HEK293 (cell line): ENCODE measurements at regions not wholly inside any gene's neighbourhood (a gene's known extent, or its start where the extent isn't known, plus 50 kb on each side); places are given as distances from the start of the nearest gene placed in this dataset.

Experiments used
- CTCF ChIA-PET: fragments of 350-600 bp; formaldehyde crosslinking; extraction: SDS; loops from one replicate; lab custom pipeline; 2021; ENCODE audit warnings: antibody characterized with exemption; lab: Yijun Ruan, JAX
- POLR2A ChIA-PET: fragments of 300-600 bp; formaldehyde crosslinking; extraction: SDS; loops from one replicate; lab custom pipeline; 2020; ENCODE audit warnings: antibody characterized with exemption, inconsistent platforms; lab: Yijun Ruan, JAX
- H3K27ac ChIP-seq: fragments of 200-500 bp; sonication (Bioruptor generic); 2 replicates; pipeline ENCODE4 v1.5.1; 2014; ENCODE audit warnings: low read depth, low read length, control low read depth, inconsistent platforms; ENCODE audit errors: extremely low read depth
- H3K36me3 ChIP-seq, 2 experiments: fragments of 200-500 bp in 1 of 2; sonication (Bioruptor generic) in 1 of 2; 1 replicate in 1 of 2; 2 replicates in 1 of 2; pipeline ENCODE4 v1.5.1; 2014 to 2017; ENCODE audit warnings: inconsistent platforms in 2 of 2, low read length in 2 of 2; ENCODE audit not compliant: control insufficient read depth in 2 of 2, insufficient read depth in 1 of 2
- H3K4me1 ChIP-seq: fragments of 200-500 bp; sonication (Bioruptor generic); 2 replicates; pipeline ENCODE4 v1.5.1; 2014; ENCODE audit warnings: mild to moderate bottlenecking, low read length, inconsistent platforms; ENCODE audit not compliant: control insufficient read depth, insufficient read depth
- H3K4me3 ChIP-seq: 2 replicates; pipeline ENCODE4 v1.5.1; 2011; ENCODE audit warnings: low read depth, mild to moderate bottlenecking, control low read depth, low read length, moderate library complexity
- H3K9me3 ChIP-seq: fragments of 200-500 bp; sonication (Bioruptor generic); 2 replicates; pipeline ENCODE4 v1.5.1; 2014; ENCODE audit warnings: low read depth, low read length, inconsistent platforms; ENCODE audit not compliant: control insufficient read depth, insufficient read depth
- PRDM1 ChIP-seq: fragments of 450-650 bp; formaldehyde crosslinking; IDR thresholded peaks from 2 replicates; pipeline ENCODE4; 2016; ENCODE audit warnings: missing biosample characterization, missing genetic modification characterization
- SALL2 ChIP-seq: fragments of 450-650 bp; formaldehyde crosslinking; IDR thresholded peaks from 2 replicates; pipeline ENCODE4 v1.5.0; 2017; ENCODE audit warnings: missing biosample characterization, mild to moderate bottlenecking, missing genetic modification characterization, borderline replicate concordance
- SCRT1 ChIP-seq: fragments of 450-650 bp; formaldehyde crosslinking; IDR thresholded peaks from 2 replicates; pipeline ENCODE4 v1.5.1; 2016; ENCODE audit warnings: missing biosample characterization, missing genetic modification characterization, borderline replicate concordance
- WT1 ChIP-seq: fragments of 450-650 bp; formaldehyde crosslinking; IDR thresholded peaks from 2 replicates; pipeline ENCODE4 v1.5.1; 2016; ENCODE audit warnings: missing biosample characterization, missing genetic modification characterization
- ZBTB44 ChIP-seq: fragments of 450-650 bp; IDR thresholded peaks from 2 replicates; pipeline ENCODE4 v1.5.1; 2018; ENCODE audit warnings: missing biosample characterization, mild to moderate bottlenecking, missing genetic modification characterization
- ZNF155 ChIP-seq: fragments of 450-650 bp; formaldehyde crosslinking; IDR thresholded peaks from 2 replicates; pipeline ENCODE4 v1.5.1; 2016; ENCODE audit warnings: missing biosample characterization, missing genetic modification characterization
- ZNF423 ChIP-seq: fragments of 450-650 bp; formaldehyde crosslinking; IDR thresholded peaks from 2 replicates; pipeline ENCODE4 v1.5.1; 2016; ENCODE audit warnings: missing biosample characterization, missing genetic modification characterization
- ZNF433 ChIP-seq: fragments of 450-650 bp; formaldehyde crosslinking; IDR thresholded peaks from 2 replicates; pipeline ENCODE4 v1.5.1; 2016; ENCODE audit warnings: missing biosample characterization, missing genetic modification characterization, low read depth
- ZNF560 ChIP-seq: fragments of 450-650 bp; formaldehyde crosslinking; IDR thresholded peaks from 2 replicates; pipeline ENCODE4 v1.5.1; 2017; ENCODE audit warnings: missing biosample characterization, missing genetic modification characterization, borderline replicate concordance
- ZNF580 ChIP-seq: fragments of 450-650 bp; formaldehyde crosslinking; IDR thresholded peaks from 2 replicates; pipeline ENCODE4 v1.5.1; 2016; ENCODE audit warnings: missing biosample characterization, missing genetic modification characterization
- ZNF654 ChIP-seq: fragments of 450-650 bp; formaldehyde crosslinking; IDR thresholded peaks from 2 replicates; pipeline ENCODE4 v1.5.1; 2016; ENCODE audit warnings: low read depth, missing biosample characterization, missing genetic modification characterization
- ZNF677 ChIP-seq: fragments of 450-650 bp; IDR thresholded peaks from 2 replicates; pipeline ENCODE4 v1.5.0; 2018; ENCODE audit warnings: missing biosample characterization, mild to moderate bottlenecking, missing genetic modification characterization, moderate library complexity
- ZNF76 ChIP-seq: fragments of 450-650 bp; formaldehyde crosslinking; IDR thresholded peaks from 2 replicates; pipeline ENCODE4; 2016; ENCODE audit warnings: low read depth, missing biosample characterization, missing genetic modification characterization, borderline replicate concordance
- TF ChIP-seq, protein P1 (sequence below): fragments of 450-650 bp; formaldehyde crosslinking; IDR thresholded peaks from 2 replicates; pipeline ENCODE4 v1.5.1; 2016; ENCODE audit warnings: missing biosample characterization, missing genetic modification characterization
- TF ChIP-seq, protein P2 (sequence below): fragments of 450-650 bp; IDR thresholded peaks from 2 replicates; pipeline ENCODE4 v1.5.1; 2018; ENCODE audit warnings: missing biosample characterization, missing genetic modification characterization
- TF ChIP-seq, protein P3 (sequence below): fragments of 450-650 bp; formaldehyde crosslinking; IDR thresholded peaks from 2 replicates; pipeline ENCODE4 v1.5.1; 2016; ENCODE audit warnings: missing biosample characterization, missing genetic modification characterization
- TF ChIP-seq, protein P4 (sequence below): fragments of 450-650 bp; formaldehyde crosslinking; conservative IDR thresholded peaks from 2 replicates; pipeline ENCODE4 v1.5.1; 2016; ENCODE audit warnings: low read depth, missing biosample characterization, missing genetic modification characterization
- TF ChIP-seq, protein P5 (sequence below): fragments of 450-650 bp; formaldehyde crosslinking; optimal IDR thresholded peaks from 2 replicates; pipeline ENCODE3; 2016; ENCODE audit warnings: missing biosample characterization, mild to moderate bottlenecking, missing genetic modification characterization

- no peak overlapping the region for H3K4me3 ChIP-seq
- H3K4me1 ChIP-seq = no peaks in the 10 kb centered on the region
- no peak overlapping the region for H3K27ac ChIP-seq
- ChIA-PET CTCF (no interaction called here), POLR2A (no interaction called here)
- H3K9me3 ChIP-seq = no peaks in the 10 kb centered on the region
- TF ChIP-seq PRDM1 (tag by site-specific recombination) = no peak
- no peak for TF ChIP-seq ZNF654
- no peak for TF ChIP-seq WT1
- TF ChIP-seq, protein P1, sequence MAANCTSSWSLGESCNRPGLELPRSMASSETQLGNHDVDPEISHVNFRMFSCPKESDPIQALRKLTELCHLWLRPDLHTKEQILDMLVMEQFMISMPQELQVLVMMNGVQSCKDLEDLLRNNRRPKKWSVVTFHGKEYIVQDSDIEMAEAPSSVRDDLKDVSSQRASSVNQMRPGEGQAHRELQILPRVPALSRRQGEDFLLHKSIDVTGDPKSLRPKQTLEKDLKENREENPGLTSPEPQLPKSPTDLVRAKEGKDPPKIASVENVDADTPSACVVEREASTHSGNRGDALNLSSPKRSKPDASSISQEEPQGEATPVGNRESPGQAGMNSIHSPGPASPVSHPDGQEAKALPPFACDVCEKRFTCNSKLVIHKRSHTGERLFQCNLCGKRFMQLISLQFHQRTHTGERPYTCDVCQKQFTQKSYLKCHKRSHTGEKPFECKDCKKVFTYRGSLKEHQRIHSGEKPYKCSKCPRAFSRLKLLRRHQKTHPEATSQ = no peak
- TF ChIP-seq SALL2 (tag by site-specific recombination) = no peak
- no peak for TF ChIP-seq ZNF560 (tag by site-specific recombination)
- TF ChIP-seq, protein P2, sequence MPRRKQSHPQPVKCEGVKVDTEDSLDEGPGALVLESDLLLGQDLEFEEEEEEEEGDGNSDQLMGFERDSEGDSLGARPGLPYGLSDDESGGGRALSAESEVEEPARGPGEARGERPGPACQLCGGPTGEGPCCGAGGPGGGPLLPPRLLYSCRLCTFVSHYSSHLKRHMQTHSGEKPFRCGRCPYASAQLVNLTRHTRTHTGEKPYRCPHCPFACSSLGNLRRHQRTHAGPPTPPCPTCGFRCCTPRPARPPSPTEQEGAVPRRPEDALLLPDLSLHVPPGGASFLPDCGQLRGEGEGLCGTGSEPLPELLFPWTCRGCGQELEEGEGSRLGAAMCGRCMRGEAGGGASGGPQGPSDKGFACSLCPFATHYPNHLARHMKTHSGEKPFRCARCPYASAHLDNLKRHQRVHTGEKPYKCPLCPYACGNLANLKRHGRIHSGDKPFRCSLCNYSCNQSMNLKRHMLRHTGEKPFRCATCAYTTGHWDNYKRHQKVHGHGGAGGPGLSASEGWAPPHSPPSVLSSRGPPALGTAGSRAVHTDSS = no peak
- no peak for TF ChIP-seq ZNF76 (tag by site-specific recombination)
- TF ChIP-seq, protein P3, sequence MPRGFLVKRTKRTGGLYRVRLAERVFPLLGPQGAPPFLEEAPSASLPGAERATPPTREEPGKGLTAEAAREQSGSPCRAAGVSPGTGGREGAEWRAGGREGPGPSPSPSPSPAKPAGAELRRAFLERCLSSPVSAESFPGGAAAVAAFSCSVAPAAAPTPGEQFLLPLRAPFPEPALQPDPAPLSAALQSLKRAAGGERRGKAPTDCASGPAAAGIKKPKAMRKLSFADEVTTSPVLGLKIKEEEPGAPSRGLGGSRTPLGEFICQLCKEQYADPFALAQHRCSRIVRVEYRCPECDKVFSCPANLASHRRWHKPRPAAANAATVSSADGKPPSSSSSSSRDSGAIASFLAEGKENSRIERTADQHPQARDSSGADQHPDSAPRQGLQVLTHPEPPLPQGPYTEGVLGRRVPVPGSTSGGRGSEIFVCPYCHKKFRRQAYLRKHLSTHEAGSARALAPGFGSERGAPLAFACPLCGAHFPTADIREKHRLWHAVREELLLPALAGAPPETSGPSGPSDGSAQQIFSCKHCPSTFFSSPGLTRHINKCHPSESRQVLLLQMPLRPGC (tag by site-specific recombination) = no peak
- TF ChIP-seq ZNF433 (tag by site-specific recombination) = no peak
- no peak for TF ChIP-seq ZNF423
- no peak for TF ChIP-seq ZBTB44
- no peak for TF ChIP-seq ZNF155 (tag by site-specific recombination)
- TF ChIP-seq ZNF677 (tag by site-specific recombination) = no peak
- TF ChIP-seq, protein P4, sequence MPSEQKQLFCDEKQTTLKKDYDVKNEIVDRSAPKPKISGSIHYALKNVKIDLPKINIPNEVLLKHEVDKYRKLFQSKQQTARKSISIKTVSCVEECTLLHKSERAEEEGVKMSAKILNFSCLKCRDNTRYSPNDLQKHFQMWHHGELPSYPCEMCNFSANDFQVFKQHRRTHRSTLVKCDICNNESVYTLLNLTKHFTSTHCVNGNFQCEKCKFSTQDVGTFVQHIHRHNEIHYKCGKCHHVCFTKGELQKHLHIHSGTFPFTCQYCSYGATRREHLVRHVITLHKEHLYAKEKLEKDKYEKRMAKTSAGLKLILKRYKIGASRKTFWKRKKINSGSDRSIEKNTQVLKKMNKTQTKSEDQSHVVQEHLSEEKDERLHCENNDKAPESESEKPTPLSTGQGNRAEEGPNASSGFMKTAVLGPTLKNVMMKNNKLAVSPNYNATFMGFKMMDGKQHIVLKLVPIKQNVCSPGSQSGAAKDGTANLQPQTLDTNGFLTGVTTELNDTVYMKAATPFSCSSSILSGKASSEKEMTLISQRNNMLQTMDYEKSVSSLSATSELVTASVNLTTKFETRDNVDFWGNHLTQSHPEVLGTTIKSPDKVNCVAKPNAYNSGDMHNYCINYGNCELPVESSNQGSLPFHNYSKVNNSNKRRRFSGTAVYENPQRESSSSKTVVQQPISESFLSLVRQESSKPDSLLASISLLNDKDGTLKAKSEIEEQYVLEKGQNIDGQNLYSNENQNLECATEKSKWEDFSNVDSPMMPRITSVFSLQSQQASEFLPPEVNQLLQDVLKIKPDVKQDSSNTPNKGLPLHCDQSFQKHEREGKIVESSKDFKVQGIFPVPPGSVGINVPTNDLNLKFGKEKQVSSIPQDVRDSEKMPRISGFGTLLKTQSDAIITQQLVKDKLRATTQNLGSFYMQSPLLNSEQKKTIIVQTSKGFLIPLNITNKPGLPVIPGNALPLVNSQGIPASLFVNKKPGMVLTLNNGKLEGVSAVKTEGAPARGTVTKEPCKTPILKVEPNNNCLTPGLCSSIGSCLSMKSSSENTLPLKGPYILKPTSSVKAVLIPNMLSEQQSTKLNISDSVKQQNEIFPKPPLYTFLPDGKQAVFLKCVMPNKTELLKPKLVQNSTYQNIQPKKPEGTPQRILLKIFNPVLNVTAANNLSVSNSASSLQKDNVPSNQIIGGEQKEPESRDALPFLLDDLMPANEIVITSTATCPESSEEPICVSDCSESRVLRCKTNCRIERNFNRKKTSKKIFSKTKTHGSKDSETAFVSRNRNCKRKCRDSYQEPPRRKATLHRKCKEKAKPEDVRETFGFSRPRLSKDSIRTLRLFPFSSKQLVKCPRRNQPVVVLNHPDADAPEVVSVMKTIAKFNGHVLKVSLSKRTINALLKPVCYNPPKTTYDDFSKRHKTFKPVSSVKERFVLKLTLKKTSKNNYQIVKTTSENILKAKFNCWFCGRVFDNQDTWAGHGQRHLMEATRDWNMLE (tag by site-specific recombination) = no peak
- TF ChIP-seq, protein P5, sequence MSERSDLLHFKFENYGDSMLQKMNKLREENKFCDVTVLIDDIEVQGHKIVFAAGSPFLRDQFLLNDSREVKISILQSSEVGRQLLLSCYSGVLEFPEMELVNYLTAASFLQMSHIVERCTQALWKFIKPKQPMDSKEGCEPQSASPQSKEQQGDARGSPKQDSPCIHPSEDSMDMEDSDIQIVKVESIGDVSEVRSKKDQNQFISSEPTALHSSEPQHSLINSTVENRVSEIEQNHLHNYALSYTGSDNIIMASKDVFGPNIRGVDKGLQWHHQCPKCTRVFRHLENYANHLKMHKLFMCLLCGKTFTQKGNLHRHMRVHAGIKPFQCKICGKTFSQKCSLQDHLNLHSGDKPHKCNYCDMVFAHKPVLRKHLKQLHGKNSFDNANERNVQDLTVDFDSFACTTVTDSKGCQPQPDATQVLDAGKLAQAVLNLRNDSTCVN (tag by site-specific recombination) = no peak
- no peak for TF ChIP-seq ZNF580 (tag by site-specific recombination)
- TF ChIP-seq SCRT1 (tag by site-specific recombination) = no peak
- H3K36me3 ChIP-seq = no peaks in the 10 kb centered on the region
Observed at GRCh38 chr7:156020566-156020965, 208.3 kb upstream of the SHH start.
